SK-N-SH treated with all-trans-retinoic acid at 6 μM for 48 hours (cell line): ENCODE measurements at regions not wholly inside any gene's neighbourhood (a gene's known extent, or its start where the extent isn't known, plus 50 kb on each side); places are given as distances from the start of the nearest gene placed in this dataset.

ENCODE experiments used
- ARNTL ChIP-seq: fragments of 450-650 bp; formaldehyde crosslinking; IDR thresholded peaks from 2 replicates; pipeline ENCODE4 v1.5.0; 2020; ENCODE audit warnings: low read depth, mild to moderate bottlenecking, moderate library complexity, borderline replicate concordance
- BACH2 ChIP-seq: fragments of 250-450 bp; sonication (Bioruptor Pico); IDR thresholded peaks from 2 replicates; pipeline ENCODE4 v1.9.0; 2021; ENCODE audit warnings: mild to moderate bottlenecking, borderline replicate concordance
- GLIS3 ChIP-seq: fragments of 250-450 bp; sonication (Bioruptor Pico); IDR thresholded peaks from 2 replicates; pipeline ENCODE4 v1.5.0; 2020; ENCODE audit warnings: mild to moderate bottlenecking, moderate library complexity
- ISL1 ChIP-seq: fragments of 250-450 bp; sonication (Bioruptor Pico); IDR thresholded peaks from 2 replicates; pipeline ENCODE4 v2.1.2; 2022; ENCODE audit warnings: mild to moderate bottlenecking, moderate library complexity
- OSR1 ChIP-seq: fragments of 250-450 bp; sonication (Bioruptor Pico); IDR thresholded peaks from 2 replicates; pipeline ENCODE4 v1.8.0; 2022; ENCODE audit warnings: moderate library complexity, mild to moderate bottlenecking, inconsistent platforms
- PPARA ChIP-seq: fragments of 250-450 bp; sonication (Bioruptor Pico); IDR thresholded peaks from 2 replicates; pipeline ENCODE4 v1.5.0; 2020; ENCODE audit warnings: mild to moderate bottlenecking, borderline replicate concordance
- RARB ChIP-seq: fragments of 250-450 bp; sonication (Bioruptor Pico); IDR thresholded peaks from 2 replicates; pipeline ENCODE4 v1.8.0; 2021; ENCODE audit warnings: mild to moderate bottlenecking, moderate library complexity
- ZFP3 ChIP-seq: fragments of 250-450 bp; sonication (Bioruptor Pico); IDR thresholded peaks from 2 replicates; pipeline ENCODE4 v1.5.0; 2020; ENCODE audit warnings: mild to moderate bottlenecking, moderate library complexity
- ZFP30 ChIP-seq: fragments of 450-650 bp; formaldehyde crosslinking; IDR thresholded peaks from 2 replicates; pipeline ENCODE4 v1.5.0; 2022; ENCODE audit warnings: mild to moderate bottlenecking, moderate library complexity
- ZNF70 ChIP-seq: fragments of 450-650 bp; formaldehyde crosslinking; IDR thresholded peaks from 2 replicates; pipeline ENCODE4 v1.5.0; 2020; ENCODE audit warnings: mild to moderate bottlenecking, moderate library complexity
- TF ChIP-seq, protein P1 (sequence below): fragments of 250-450 bp; sonication (Bioruptor Pico); IDR thresholded peaks from 2 replicates; pipeline ENCODE4 v1.5.1; 2020; ENCODE audit warnings: low read depth, mild to moderate bottlenecking, moderate library complexity
- TF ChIP-seq, protein P2 (sequence below): fragments of 250-450 bp; sonication (Bioruptor Pico); IDR thresholded peaks from 2 replicates; pipeline ENCODE4 v1.5.1; 2021; ENCODE audit warnings: mild to moderate bottlenecking, moderate library complexity
- TF ChIP-seq, protein P3 (sequence below): fragments of 250-450 bp; sonication (Bioruptor Pico); IDR thresholded peaks from 2 replicates; pipeline ENCODE4 v1.8.0; 2020; ENCODE audit warnings: mild to moderate bottlenecking, moderate library complexity, borderline replicate concordance

DNA sequence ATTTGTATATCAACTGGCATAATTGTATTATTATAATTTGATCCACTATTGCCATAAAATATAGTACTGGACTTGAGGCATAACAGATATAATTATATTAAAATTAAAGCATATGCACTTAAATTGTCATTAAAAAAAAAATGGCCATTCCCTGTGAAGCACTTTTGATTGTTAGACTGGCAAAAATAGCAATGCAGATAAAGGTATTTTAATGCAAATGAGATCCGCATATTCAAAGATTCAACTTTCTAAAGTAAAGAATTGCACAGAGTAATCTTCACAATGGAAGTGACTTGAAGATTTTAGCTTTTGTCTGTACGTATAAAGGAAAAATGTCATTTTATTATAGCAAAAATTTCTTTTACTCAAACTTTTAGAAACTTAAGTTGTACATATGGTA lies 871.8 kb upstream of the PABPC4L start:
- TF ChIP-seq ZFP30 (CRISPR knock-in tag) (no peak), PPARA (no peak), RARB (CRISPR knock-in tag) (no peak), OSR1 (CRISPR knock-in tag) (no peak), ZNF70 (CRISPR knock-in tag) (no peak), BACH2 (CRISPR knock-in tag) (no peak), GLIS3 (CRISPR knock-in tag) (no peak), ISL1 (no peak), ARNTL (no peak), ZFP3 (CRISPR knock-in tag) (no peak)
- TF ChIP-seq, protein P1, sequence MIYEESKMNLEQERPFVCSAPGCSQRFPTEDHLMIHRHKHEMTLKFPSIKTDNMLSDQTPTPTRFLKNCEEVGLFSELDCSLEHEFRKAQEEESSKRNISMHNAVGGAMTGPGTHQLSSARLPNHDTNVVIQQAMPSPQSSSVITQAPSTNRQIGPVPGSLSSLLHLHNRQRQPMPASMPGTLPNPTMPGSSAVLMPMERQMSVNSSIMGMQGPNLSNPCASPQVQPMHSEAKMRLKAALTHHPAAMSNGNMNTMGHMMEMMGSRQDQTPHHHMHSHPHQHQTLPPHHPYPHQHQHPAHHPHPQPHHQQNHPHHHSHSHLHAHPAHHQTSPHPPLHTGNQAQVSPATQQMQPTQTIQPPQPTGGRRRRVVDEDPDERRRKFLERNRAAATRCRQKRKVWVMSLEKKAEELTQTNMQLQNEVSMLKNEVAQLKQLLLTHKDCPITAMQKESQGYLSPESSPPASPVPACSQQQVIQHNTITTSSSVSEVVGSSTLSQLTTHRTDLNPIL (CRISPR knock-in tag): no peak
- TF ChIP-seq, protein P2, sequence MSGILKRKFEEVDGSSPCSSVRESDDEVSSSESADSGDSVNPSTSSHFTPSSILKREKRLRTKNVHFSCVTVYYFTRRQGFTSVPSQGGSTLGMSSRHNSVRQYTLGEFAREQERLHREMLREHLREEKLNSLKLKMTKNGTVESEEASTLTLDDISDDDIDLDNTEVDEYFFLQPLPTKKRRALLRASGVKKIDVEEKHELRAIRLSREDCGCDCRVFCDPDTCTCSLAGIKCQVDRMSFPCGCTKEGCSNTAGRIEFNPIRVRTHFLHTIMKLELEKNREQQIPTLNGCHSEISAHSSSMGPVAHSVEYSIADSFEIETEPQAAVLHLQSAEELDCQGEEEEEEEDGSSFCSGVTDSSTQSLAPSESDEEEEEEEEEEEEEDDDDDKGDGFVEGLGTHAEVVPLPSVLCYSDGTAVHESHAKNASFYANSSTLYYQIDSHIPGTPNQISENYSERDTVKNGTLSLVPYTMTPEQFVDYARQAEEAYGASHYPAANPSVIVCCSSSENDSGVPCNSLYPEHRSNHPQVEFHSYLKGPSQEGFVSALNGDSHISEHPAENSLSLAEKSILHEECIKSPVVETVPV (CRISPR knock-in tag): no peak
- TF ChIP-seq, protein P3, sequence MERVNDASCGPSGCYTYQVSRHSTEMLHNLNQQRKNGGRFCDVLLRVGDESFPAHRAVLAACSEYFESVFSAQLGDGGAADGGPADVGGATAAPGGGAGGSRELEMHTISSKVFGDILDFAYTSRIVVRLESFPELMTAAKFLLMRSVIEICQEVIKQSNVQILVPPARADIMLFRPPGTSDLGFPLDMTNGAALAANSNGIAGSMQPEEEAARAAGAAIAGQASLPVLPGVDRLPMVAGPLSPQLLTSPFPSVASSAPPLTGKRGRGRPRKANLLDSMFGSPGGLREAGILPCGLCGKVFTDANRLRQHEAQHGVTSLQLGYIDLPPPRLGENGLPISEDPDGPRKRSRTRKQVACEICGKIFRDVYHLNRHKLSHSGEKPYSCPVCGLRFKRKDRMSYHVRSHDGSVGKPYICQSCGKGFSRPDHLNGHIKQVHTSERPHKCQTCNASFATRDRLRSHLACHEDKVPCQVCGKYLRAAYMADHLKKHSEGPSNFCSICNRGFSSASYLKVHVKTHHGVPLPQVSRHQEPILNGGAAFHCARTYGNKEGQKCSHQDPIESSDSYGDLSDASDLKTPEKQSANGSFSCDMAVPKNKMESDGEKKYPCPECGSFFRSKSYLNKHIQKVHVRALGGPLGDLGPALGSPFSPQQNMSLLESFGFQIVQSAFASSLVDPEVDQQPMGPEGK (CRISPR knock-in tag): no peak
